ENCODE measurements at regions not wholly inside any gene's neighbourhood (a gene's known extent, or its start where the extent isn't known, plus 50 kb on each side); places are given as distances from the start of the nearest gene placed in this dataset.

DNA sequence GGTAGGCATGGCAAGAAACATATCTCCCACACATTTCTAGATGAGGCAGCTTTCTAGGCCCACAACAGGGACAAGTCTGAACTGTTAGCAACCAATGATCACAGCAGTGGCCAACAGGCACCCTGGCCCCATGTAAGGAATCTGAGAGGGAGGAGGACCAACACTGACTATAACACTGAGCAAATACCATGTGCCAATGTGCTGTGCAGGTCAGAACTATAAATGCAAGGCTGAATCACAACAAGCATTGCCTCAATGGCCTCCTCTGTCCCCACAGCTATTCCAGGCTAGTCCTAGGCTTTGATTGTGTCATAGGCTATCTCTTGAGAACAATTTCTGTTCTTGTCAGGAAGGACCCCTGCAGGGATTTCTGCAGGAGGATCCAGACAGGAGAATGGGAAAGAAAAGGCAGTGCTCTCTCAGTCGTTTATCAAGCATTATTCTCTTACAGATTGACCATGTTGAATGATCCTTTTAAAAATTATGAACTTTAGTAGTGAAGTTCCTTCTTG is 221.2 kb downstream of the TLE1 start:
- Histone ChIP-seq H3K27me3 (no peaks in the 10 kb centered on the region), H3K36me3 (no peaks in the 10 kb centered on the region), H3K9ac (ENCODE audit: low read depth in 2 of 2, low read length in 2 of 2) (no peak overlapping the region), H3K4me1 (no peaks in the 10 kb centered on the region), H3K9me3 (no peaks in the 10 kb centered on the region), H3K4me3 (no peak overlapping the region), H3K27ac (no peak overlapping the region)
- no peak for DNase-seq
- intact Hi-C loops (cut with DNase I): no loop called here
- TF ChIP-seq, protein P1, sequence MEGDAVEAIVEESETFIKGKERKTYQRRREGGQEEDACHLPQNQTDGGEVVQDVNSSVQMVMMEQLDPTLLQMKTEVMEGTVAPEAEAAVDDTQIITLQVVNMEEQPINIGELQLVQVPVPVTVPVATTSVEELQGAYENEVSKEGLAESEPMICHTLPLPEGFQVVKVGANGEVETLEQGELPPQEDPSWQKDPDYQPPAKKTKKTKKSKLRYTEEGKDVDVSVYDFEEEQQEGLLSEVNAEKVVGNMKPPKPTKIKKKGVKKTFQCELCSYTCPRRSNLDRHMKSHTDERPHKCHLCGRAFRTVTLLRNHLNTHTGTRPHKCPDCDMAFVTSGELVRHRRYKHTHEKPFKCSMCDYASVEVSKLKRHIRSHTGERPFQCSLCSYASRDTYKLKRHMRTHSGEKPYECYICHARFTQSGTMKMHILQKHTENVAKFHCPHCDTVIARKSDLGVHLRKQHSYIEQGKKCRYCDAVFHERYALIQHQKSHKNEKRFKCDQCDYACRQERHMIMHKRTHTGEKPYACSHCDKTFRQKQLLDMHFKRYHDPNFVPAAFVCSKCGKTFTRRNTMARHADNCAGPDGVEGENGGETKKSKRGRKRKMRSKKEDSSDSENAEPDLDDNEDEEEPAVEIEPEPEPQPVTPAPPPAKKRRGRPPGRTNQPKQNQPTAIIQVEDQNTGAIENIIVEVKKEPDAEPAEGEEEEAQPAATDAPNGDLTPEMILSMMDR (IDR thresholded peaks at IDR 0.05): no peak

DNA sequence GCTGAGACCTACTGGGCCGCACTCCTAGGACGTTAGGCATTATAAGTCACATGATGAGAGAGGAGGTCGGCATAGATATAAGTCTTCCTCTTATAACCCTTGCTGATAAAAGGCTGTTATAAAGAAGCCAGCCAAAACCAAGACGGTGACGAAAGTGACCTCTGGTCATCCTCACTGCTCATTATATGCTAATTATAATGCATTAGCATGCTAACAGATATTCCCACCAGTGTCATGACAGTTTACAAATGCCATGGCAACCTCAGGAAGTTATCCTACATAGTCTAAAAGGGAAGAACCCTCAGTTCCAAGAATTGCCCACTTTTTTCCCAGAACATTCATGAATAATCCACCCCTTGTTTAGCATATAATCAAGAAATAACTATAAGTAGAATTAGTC is 222.4 kb downstream of the TLE1 start:
- intact Hi-C loops (cut with DNase I): no loop called here

DNA sequence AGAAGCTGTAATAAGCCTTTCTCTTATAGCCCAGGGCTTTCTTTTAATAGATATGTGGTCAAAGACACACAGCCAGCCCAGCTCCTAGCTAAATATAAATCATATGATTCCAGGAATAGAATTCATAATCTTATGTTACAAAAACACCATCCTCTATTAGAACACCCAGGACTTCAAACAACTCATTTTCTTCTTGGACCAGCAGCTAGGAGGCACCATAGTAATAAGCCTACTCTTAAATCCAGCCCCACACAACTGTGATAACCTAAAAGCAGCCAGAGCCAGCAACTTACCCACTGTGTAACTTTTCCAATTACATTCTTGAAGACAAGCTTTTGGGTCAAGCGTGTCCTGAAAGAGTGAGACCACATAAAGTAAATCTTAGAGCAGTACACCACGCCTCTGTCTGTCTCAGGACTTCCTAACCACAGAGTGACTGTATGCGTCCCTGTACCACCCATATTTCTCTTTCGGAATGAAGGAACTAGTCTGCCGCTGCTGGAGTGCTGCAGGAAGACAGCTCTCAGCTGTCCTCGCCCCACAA is 223.8 kb downstream of the TLE1 start:
- no peaks in the 10 kb centered on the region for H3K27me3 ChIP-seq
- no peak overlapping the region for H3K27ac ChIP-seq
- H3K4me3 ChIP-seq: no peak overlapping the region
- intact Hi-C loops (cut with DNase I): no loop called here
- H3K9ac ChIP-seq (ENCODE audit: low read depth in 2 of 2, low read length in 2 of 2): no peak overlapping the region
- H3K36me3 ChIP-seq: no peaks in the 10 kb centered on the region
- H3K4me1 ChIP-seq: no peaks in the 10 kb centered on the region
- no peaks in the 10 kb centered on the region for H3K9me3 ChIP-seq
- no peak for DNase-seq
- TF ChIP-seq, protein P1 (IDR thresholded peaks at IDR 0.05): no peak

More for the DNA sequence above, 222.4 kb downstream of the TLE1 start:
- H3K27me3 ChIP-seq: no peaks in the 10 kb centered on the region
- no peaks in the 10 kb centered on the region for H3K36me3 ChIP-seq
- H3K4me1 ChIP-seq: no peaks in the 10 kb centered on the region
- no peak for DNase-seq
- no peak overlapping the region for H3K9ac ChIP-seq (ENCODE audit: low read depth in 2 of 2, low read length in 2 of 2)
- no peaks in the 10 kb centered on the region for H3K9me3 ChIP-seq
- no peak overlapping the region for H3K4me3 ChIP-seq
- H3K27ac ChIP-seq: no peak overlapping the region
- TF ChIP-seq, protein P1 (IDR thresholded peaks at IDR 0.05): no peak

DNA sequence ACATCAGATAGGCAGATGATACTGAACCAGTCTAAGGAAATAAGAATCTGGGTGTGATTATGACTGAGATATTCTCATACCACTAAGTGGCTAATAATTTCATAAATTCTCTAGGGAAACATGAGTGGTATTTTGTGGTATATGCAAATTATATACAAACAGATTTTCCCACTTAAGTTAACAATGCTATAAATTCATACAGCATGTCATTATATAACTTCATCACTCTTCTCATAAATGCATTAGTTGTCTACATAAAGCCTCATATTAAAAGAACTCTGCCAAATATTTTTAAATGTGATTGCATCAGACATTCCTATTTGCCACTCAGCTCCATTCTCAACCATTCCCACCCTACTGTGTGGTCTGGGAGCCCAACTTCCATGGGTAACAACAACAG is 226.5 kb downstream of the TLE1 start:
- no peak overlapping the region for H3K4me3 ChIP-seq
- H3K36me3 ChIP-seq: no peaks in the 10 kb centered on the region
- no peaks in the 10 kb centered on the region for H3K9me3 ChIP-seq
- intact Hi-C loops (cut with DNase I): no loop called here
- no peak overlapping the region for H3K27ac ChIP-seq
- H3K9ac ChIP-seq (ENCODE audit: low read depth in 2 of 2, low read length in 2 of 2): no peak overlapping the region
- no peaks in the 10 kb centered on the region for H3K27me3 ChIP-seq
- no peak for DNase-seq
- H3K4me1 ChIP-seq: no peaks in the 10 kb centered on the region
- TF ChIP-seq, protein P1 (IDR thresholded peaks at IDR 0.05): no peak

DNA sequence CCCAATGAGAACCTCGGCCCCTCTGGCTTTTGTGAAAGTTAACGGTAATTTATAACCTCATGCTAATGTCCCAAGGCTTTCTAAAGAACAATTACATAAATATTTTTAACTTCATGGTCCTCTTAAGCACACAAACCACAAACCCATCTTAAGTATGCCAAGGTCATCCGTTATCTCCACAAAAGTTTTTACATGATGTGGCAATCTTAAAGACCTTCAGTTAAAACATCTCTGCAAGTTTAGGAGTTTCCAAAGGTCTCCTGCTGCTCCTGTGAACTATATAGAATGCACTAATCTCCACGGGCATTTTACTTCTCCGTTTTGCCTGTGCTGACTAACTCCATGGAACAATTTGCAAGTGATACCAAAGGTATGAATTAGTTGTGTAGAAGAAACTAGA is 228.2 kb downstream of the TLE1 start:
- Histone ChIP-seq H3K9ac (ENCODE audit: low read depth in 2 of 2, low read length in 2 of 2) (no peak overlapping the region), H3K4me1 (no peaks in the 10 kb centered on the region), H3K4me3 (no peak overlapping the region), H3K27ac (no peak overlapping the region), H3K36me3 (no peaks in the 10 kb centered on the region), H3K9me3 (no peaks in the 10 kb centered on the region), H3K27me3 (no peaks in the 10 kb centered on the region)
- TF ChIP-seq, protein P1 (IDR thresholded peaks at IDR 0.05): no peak
- DNase-seq: no peak
- intact Hi-C loops (cut with DNase I): no loop called here
